HG03060 (cell line): ENCODE measurements at regions not wholly inside any gene's neighbourhood (a gene's known extent, or its start where the extent isn't known, plus 50 kb on each side); places are given as distances from the start of the nearest gene placed in this dataset.

Experiments
- ATAC-seq: cut with Tn5 transposase; IDR thresholded peaks from one replicate; pipeline ENCODE4 v1.9.1; 2021; ENCODE audit warnings: low read depth, moderate number of reproducible peaks; ENCODE audit not compliant: unreplicated experiment

- ATAC-seq: no peak
These were observed 78.5 kb upstream of the FLRT2 start for GRCh38 chr14:85451421-85451820.

- no peak for ATAC-seq
These were observed 76.3 kb upstream of the FLRT2 start for GRCh38 chr14:85453401-85454225.

- no peak for ATAC-seq
These were observed 75.6 kb upstream of the FLRT2 start for GRCh38 chr14:85454226-85454813.

- no peak for ATAC-seq
These were observed 70.5 kb upstream of the FLRT2 start for GRCh38 chr14:85459361-85460000.

- ATAC-seq: no peak
These were observed 68.4 kb upstream of the FLRT2 start for GRCh38 chr14:85461432-85462133.

GRCh38 chr14:85463512-85463911 lies 66.4 kb upstream of the FLRT2 start:
- ATAC-seq: no peak

GRCh38 chr14:85464135-85464895 lies 65.6 kb upstream of the FLRT2 start:
- no peak for ATAC-seq

- no peak for ATAC-seq
These were observed 63.3 kb upstream of the FLRT2 start for GRCh38 chr14:85466678-85467077.

- no peak for ATAC-seq
These were observed 61.1 kb upstream of the FLRT2 start for GRCh38 chr14:85468816-85469215.

- ATAC-seq: no peak
These were observed 58.8 kb upstream of the FLRT2 start for GRCh38 chr14:85471156-85471555.

- no peak for ATAC-seq
These were observed 58.2 kb upstream of the FLRT2 start for GRCh38 chr14:85471744-85472143.

GRCh38 chr14:85474431-85474830 lies 55.5 kb upstream of the FLRT2 start:
- no peak for ATAC-seq

- ATAC-seq: no peak
These were observed 54.8 kb upstream of the FLRT2 start for GRCh38 chr14:85475113-85475512.

- ATAC-seq: no peak
These were observed 50.6 kb upstream of the FLRT2 start for GRCh38 chr14:85479306-85479705.

GRCh38 chr14:85479771-85480170 lies 50.2 kb upstream of the FLRT2 start:
- ATAC-seq: no peak
